Muscle of leg (tissue), 3 donors: ENCODE measurements at regions not wholly inside any gene's neighbourhood (a gene's known extent, or its start where the extent isn't known, plus 50 kb on each side); places are given as distances from the start of the nearest gene placed in this dataset.

ENCODE experiments used
- DNase-seq: peaks from one replicate; pipeline ENCODE4 v3.0.0; 2013
- H3K27ac ChIP-seq: one replicate; pipeline ENCODE4 v1.5.1; 2013; ENCODE audit warnings: mild to moderate bottlenecking, low read length, control low read depth
- H3K27me3 ChIP-seq: one replicate; pipeline ENCODE4 v1.6.1; 2013; ENCODE audit warnings: low read length; ENCODE audit not compliant: control insufficient read depth, insufficient read depth
- H3K36me3 ChIP-seq: one replicate; pipeline ENCODE4 v1.6.1; 2013; ENCODE audit warnings: low read length; ENCODE audit not compliant: control insufficient read depth, insufficient read depth
- H3K4me1 ChIP-seq: one replicate; pipeline ENCODE4 v1.6.1; 2013; ENCODE audit warnings: low read length; ENCODE audit not compliant: control insufficient read depth, insufficient read depth
- H3K4me3 ChIP-seq: one replicate; pipeline ENCODE4 v1.5.1; 2013; ENCODE audit warnings: low read length, control low read depth
- H3K9me3 ChIP-seq: replicated peaks from 2 replicates; pipeline ENCODE4 v1.6.1; 2013; ENCODE audit warnings: low read depth, low read length; ENCODE audit not compliant: control insufficient read depth
- WGBS: methylation state at CpG from one replicate; pipeline ENCODE4 v1.1.5; 2013; ENCODE audit warnings: missing lambda C conversion rate; ENCODE audit not compliant: insufficient coverage; 5-methylcytosine and 5-hydroxymethylcytosine counted together

DNA sequence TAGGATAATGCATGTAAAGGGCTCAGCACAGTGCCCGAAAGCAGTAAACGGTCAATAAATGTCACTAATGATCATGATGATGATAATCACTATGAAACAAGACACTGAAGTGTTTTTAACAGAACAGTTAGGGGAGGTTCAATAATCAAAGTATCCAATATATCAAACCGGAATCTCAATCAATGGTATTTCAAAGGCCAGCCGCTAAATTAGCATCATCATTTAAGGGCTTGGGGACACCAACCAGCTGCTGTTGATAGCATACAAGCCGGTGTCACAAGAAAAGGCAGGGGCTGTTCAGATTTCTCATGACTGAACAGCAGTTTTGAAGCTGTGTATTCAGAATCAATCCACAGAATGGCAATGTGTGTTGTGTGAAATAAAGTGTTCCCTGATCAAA lies 316.0 kb upstream of the NPVF start:
- Histone ChIP-seq H3K4me1 (no peaks in the 10 kb centered on the region), H3K9me3 (no peaks in the 10 kb centered on the region), H3K27ac (no peak overlapping the region), H3K4me3 (no peak overlapping the region), H3K27me3 (peaks cover 2% of the 10 kb centered on the region), H3K36me3 (no peaks in the 10 kb centered on the region)
- 59% methylated on average over 2 of the region's 5 CpGs for WGBS
- no peak for DNase-seq

DNA sequence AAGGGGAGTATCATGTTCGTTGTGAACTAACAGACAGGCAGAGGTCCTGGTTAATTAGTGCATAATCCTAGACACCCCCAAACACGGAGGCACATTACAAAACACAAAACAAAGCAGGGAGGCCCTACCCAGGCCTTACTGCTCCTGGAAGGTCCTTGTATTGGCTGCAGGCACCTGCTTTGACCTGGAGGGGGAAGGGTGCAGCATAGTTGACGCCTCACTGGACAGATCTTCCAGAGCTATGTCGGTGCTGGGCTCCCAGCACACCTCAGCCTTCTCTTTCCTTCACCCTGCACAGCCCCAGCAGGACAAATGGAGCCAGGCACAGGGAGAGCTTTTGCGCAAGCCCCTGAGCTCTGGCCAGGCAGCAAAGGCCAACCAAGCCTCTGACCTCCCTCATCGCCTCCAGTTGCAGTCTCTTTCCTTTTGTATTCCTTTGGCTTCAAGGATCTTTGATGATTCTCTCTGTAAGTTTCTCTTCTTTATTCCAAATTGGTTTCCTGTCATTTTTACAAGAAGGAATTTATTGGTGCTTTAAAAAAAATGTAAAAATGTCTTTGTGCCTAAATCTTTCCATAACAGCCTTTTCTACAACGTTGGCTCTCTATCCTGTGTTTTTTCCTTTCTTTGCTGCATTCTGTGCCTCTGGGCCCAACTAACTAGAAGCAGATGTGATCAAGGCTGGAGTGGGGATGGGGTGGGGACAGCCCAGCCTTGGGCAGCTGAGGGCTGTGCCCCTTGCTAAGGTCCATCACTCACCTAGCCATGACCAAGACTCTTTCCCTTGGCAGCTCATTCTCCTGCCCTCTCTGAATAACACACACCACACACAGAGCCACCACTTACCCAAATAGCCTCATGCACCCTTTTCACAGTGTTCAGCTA lies 317.1 kb upstream of the NPVF start:
- peaks cover 2% of the 10 kb centered on the region for H3K27me3 ChIP-seq
- no peaks in the 10 kb centered on the region for H3K4me1 ChIP-seq
- DNase-seq: peak; percentile 64
- H3K36me3 ChIP-seq: no peaks in the 10 kb centered on the region
- no peak overlapping the region for H3K27ac ChIP-seq
- 50% methylated on average over 2 of the region's 7 CpGs for WGBS
- H3K4me3 ChIP-seq: no peak overlapping the region
- no peaks in the 10 kb centered on the region for H3K9me3 ChIP-seq

DNA sequence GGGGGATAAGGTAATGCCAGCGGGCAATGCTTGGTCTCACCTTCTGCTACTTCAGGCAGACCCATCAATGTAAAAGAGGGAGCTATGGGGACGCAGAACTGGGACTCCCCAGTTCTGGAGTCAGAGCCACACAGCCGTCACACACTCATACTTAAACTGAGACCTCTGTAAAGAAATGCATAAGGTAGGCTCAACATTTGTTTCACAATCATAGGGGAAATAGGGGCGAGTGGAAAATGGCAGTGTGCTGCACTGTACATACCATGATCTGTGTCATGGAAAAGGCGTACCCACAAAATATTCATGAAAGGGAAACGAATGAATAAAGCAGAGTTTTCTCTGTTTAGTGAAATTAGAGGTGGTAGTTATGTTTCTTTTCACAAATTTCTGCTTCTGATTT lies 318.0 kb upstream of the NPVF start:
- Histone ChIP-seq H3K9me3 (no peaks in the 10 kb centered on the region), H3K27me3 (peaks cover 2% of the 10 kb centered on the region), H3K4me3 (no peak overlapping the region), H3K36me3 (no peaks in the 10 kb centered on the region), H3K27ac (no peak overlapping the region), H3K4me1 (no peaks in the 10 kb centered on the region)
- no peak for DNase-seq
- no CpG with 5 or more reads among the region's 6 CpGs for WGBS

DNA sequence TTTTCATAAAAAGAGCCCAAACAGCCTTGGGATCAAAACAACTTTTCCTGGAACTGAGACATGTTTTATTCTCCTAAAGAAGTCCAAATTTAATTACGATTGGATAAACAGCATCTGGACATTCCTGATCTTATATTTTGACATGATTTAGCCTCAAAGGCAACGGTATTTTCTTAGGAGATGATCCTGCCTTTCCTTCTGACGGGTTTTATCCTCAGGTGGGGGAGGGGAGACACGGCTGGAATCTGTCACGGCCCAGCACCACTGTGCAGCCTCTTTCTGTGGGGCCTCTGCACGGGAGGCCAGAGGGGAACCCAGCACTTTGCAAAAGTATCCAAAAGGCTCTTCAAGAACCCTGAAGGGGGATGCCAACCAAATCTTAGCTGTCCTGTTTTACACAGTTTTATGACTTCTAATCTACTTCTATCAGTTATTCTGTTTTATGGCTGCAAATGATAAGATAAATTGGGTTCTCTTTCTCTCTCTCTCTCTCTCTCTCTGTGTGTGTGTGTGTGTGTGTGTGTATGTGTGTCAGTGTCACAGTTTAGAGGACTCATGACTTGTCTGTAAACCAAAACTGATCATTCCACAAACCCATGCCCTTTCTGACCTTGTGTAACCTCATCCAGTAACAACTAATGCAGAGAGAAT lies 321.1 kb upstream of the NPVF start:
- H3K27me3 ChIP-seq: no peaks in the 10 kb centered on the region
- no peaks in the 10 kb centered on the region for H3K9me3 ChIP-seq

DNA sequence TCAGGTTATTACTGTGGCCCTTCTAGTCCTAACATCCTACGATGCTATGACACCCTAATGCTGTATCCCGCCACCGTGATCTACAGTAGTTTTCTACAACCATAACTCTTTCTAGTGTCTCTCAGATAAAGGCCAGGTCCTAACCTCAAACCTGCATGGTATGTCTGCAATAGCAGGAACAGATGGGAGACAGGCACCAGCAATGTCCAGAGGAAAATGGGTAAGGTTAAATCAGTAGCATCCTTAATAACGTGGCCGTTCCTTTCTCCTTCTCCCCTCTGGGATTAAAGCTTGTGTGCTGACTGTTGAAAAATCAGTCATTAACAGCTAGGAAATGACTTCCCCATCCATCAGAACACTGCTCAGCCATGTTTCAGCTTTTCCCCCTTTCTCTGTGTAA lies 321.9 kb upstream of the NPVF start:
- no peaks in the 10 kb centered on the region for H3K27me3 ChIP-seq
- no CpG with 5 or more reads among the region's 5 CpGs for WGBS
- no peaks in the 10 kb centered on the region for H3K9me3 ChIP-seq
- no peaks in the 10 kb centered on the region for H3K4me1 ChIP-seq
- H3K27ac ChIP-seq: no peak overlapping the region
- DNase-seq: no peak
- H3K36me3 ChIP-seq: no peaks in the 10 kb centered on the region
- no peak overlapping the region for H3K4me3 ChIP-seq

More for the DNA sequence above, 321.1 kb upstream of the NPVF start:
- Histone ChIP-seq H3K36me3 (no peaks in the 10 kb centered on the region), H3K4me1 (no peaks in the 10 kb centered on the region), H3K27ac (no peak overlapping the region), H3K4me3 (no peak overlapping the region)
- 38% methylated on average over 5 of the region's 6 CpGs for whole genome bisulfite sequencing
- no peak for DNase-seq

DNA sequence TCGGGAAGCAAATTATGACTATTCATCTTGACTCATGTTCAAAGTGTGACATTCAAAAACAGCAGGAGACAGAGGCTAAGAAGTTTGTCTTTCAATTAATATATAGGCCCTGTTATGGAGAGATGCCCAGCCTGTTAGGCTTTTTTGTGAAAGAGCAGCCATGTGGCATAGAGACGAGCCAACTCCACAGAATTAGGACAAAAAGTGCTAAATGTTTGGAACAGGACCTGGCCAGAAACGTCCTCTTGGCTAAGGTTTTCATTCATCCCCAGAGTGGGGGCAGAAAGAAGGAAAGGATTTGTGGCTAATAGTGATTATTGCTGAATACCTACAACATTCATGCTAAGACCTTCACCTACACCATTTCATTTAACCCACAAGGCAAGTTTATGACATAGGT lies 324.7 kb upstream of the NPVF start:
- Histone ChIP-seq H3K9me3 (no peaks in the 10 kb centered on the region), H3K27me3 (no peaks in the 10 kb centered on the region), H3K4me1 (no peaks in the 10 kb centered on the region), H3K27ac (no peak overlapping the region), H3K4me3 (no peak overlapping the region), H3K36me3 (no peaks in the 10 kb centered on the region)
- no CpG with 5 or more reads among the region's 3 CpGs for WGBS
- DNase-seq: peak; percentile 18

DNA sequence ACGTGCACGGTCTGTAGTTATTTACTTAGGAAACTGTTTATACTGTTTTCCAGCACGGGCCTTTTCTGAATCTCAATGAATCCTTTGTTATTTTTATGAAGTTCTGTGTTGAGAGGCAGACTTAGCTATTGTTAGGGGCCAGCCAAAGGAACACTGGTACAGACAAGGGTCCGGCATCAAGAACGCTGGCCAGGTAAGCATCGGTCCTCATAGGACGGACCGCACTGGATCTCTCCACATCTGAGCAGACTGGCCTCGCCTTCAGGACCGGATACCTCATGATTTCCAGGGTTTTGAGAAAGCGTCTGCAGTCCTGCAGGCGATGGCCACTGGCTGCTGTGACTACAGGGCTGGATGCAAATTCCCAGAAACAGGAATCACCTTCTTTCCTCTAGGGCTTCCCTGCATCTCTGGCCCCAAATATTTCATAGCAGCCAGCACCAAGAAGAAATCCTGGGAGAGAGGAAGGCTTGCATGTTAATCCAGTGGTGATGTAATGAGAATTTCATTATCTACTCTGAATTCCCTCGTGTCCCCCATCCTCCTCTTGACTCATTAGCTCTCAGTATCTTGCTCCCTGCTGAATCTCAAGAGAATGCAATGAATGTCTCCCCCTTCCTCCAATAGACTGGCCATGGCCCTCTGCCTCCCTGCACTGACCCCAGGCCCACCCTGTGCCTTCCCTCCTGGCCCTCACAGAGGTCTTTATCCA lies 325.4 kb upstream of the NPVF start:
- 85% methylated on average over 9 of the region's 13 CpGs for WGBS
- Histone ChIP-seq H3K9me3 (peaks cover 3% of the 10 kb centered on the region), H3K27ac (no peak overlapping the region), H3K4me3 (no peak overlapping the region), H3K4me1 (no peaks in the 10 kb centered on the region), H3K27me3 (no peaks in the 10 kb centered on the region), H3K36me3 (no peaks in the 10 kb centered on the region)
- DNase-seq: no peak

DNA sequence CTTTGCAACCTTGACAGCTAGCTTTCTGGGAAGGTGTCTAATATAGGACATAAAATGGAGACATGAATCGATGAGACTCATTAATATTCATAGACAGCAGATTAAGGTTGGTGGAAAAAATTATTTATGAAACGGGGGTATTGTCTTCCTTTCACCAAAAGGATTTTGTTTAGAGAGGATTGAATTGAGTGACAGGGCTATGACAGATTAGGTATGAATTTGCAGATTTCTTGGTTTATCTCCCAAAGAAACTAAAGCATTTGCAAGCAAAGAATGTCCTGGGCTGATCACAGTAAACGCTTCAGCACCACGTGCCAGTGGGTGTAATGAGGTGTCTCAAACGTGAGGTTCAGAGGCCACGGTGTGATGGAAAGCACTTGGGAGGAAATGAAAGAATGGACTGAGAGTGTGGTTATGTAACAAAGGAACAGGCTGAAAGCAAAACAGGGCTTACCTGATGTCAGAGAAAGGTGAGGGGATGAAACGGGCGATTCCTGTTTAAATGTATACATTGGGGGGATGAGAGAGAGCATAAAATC lies 329.2 kb upstream of the NPVF start:
- 26% methylated on average over 4 of the region's 8 CpGs for WGBS
- Histone ChIP-seq H3K9me3 (peaks cover 3% of the 10 kb centered on the region), H3K36me3 (no peaks in the 10 kb centered on the region), H3K4me3 (no peak overlapping the region), H3K27me3 (no peaks in the 10 kb centered on the region), H3K27ac (no peak overlapping the region), H3K4me1 (peaks cover 12% of the 10 kb centered on the region)
- no peak for DNase-seq

DNA sequence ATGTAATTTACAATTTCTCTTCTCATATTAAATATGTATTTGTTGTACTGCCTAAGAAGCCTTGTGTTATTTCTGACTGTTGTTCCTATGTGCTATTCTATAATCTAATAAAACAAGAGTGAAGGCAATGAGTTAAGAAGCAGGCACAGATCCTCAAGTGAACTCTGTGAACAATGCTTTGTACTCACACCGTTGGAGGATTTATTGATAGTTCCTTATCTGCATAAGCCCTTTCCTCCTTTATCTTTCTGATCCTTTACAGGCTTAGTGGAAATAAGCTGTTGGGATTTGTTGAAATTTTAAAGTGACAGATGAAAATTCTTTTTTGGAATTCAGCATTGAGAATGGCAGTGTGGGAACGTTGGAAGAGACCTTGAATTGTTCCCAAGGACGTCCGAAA lies 329.6 kb upstream of the NPVF start:
- WGBS: no CpG with 5 or more reads among the region's 4 CpGs
- H3K27me3 ChIP-seq: no peaks in the 10 kb centered on the region
- no peak overlapping the region for H3K27ac ChIP-seq
- H3K4me3 ChIP-seq: no peak overlapping the region
- peaks cover 3% of the 10 kb centered on the region for H3K9me3 ChIP-seq
- H3K36me3 ChIP-seq: no peaks in the 10 kb centered on the region
- peaks cover 14% of the 10 kb centered on the region for H3K4me1 ChIP-seq
- no peak for DNase-seq

DNA sequence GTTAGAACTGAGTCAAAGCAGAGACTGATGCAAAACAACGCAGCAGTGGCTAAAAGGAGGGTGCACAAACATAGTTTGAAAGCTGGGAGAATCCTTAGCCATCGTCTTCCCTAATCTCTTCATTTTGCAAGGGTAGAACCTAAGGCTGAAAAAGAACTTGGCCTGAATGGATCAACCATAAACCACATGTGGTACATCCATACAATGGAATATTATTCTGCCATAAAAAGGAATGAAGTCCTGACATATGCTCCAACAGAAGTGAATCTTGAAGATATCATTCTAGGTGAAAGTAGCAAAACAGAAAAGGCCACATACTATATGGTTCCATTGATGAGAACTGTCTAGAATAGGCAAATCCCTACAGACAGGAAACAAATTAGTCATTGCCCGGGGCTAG lies 330.3 kb upstream of the NPVF start:
- H3K4me1 ChIP-seq: peaks cover 14% of the 10 kb centered on the region
- H3K27ac ChIP-seq: no peak overlapping the region
- H3K4me3 ChIP-seq: no peak overlapping the region
- DNase-seq: no peak
- H3K9me3 ChIP-seq: peaks cover 3% of the 10 kb centered on the region
- WGBS: 100% methylated on average over 1 of the region's 3 CpGs
- no peaks in the 10 kb centered on the region for H3K27me3 ChIP-seq
- no peaks in the 10 kb centered on the region for H3K36me3 ChIP-seq
